Activated T-cell treated with anti-CD3 and anti-CD28 coated beads, Interleukin-2, amount 50 U/mL, for 4 hours (primary cell): ENCODE measurements at regions not wholly inside any gene's neighbourhood (a gene's known extent, or its start where the extent isn't known, plus 50 kb on each side); places are given as distances from the start of the nearest gene placed in this dataset.
"Not testable (repeated sequence)": the region's sequence is repeated elsewhere in the genome, so short reads cannot be mapped to it uniquely, and the experiment has no call there.

Source experiments
- ATAC-seq, 2 donors: fragments of 200-7000 bp; cut with Tn5 transposase; one replicate each; pipeline ENCODE4 v1.10.0; 2021
- DNase-seq: peaks from one replicate; pipeline ENCODE4 v3.0.0-alpha.2; 2020
- H3K27me3 Mint-ChIP-seq: one replicate; pipeline ENCODE4 v1.8.0; 2021; ENCODE audit warnings: low read depth, mixed read lengths
- H3K36me3 Mint-ChIP-seq: one replicate; pipeline ENCODE4 v1.8.0; 2022; ENCODE audit warnings: mixed read lengths; ENCODE audit not compliant: insufficient read depth
- H3K4me1 Mint-ChIP-seq: one replicate; pipeline ENCODE4 v1.8.0; 2021; ENCODE audit warnings: low read depth, mixed read lengths
- H3K4me3 Mint-ChIP-seq: one replicate; pipeline ENCODE4 v1.8.0; 2021; ENCODE audit warnings: mild to moderate bottlenecking, moderate library complexity, mixed read lengths
- H3K9me3 Mint-ChIP-seq: one replicate; pipeline ENCODE4 v1.8.0; 2021; ENCODE audit warnings: mixed read lengths

GRCh38 chr18:41660654-41661053 lies 294.4 kb upstream of the PIK3C3 start:
- no peaks in the 10 kb centered on the region for H3K9me3 Mint-ChIP-seq
- no peak for DNase-seq
- no peaks in the 10 kb centered on the region for H3K27me3 Mint-ChIP-seq
- H3K4me1 Mint-ChIP-seq: no peaks in the 10 kb centered on the region
- ATAC-seq: no peak
- no peak overlapping the region for H3K4me3 Mint-ChIP-seq
- H3K36me3 Mint-ChIP-seq: no peaks in the 10 kb centered on the region

DNA sequence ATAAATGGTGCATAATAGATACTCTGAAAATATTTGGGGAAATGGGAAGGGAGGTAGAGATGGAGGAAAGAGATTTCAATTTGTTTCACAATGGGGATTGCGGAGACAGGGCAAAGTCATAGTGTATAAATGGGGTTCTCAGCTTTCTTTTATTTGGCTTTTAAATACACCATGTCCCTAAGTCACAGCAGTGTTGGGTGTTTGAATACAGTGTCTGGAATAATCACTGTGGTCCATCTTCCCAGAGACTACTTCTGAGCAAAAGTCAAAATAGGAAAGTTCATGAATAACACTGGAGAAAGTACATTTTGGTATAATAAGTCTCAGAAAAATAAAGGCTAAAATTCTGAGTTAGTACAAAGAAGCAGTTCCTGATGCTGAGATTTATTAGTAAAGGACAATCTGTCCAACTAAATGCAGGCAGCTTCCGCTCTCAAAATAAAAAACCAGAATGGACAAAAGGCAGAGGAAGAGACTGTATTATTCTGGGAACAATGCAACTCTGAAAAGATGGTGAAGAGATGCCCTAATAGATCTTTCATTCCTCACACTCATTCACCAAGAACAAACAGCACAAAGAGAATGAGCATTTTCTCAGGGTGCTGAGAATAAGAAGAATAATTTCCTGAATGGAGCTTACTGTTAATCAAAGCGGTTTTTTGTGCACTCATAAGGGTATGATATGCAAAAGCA lies 295.4 kb upstream of the PIK3C3 start:
- H3K4me1 Mint-ChIP-seq: no peaks in the 10 kb centered on the region
- no peaks in the 10 kb centered on the region for H3K36me3 Mint-ChIP-seq
- DNase-seq (no peak), ATAC-seq (no peak)
- H3K4me3 Mint-ChIP-seq: no peak overlapping the region
- no peaks in the 10 kb centered on the region for H3K9me3 Mint-ChIP-seq
- H3K27me3 Mint-ChIP-seq: no peaks in the 10 kb centered on the region

- ATAC-seq (no peak), DNase-seq (no peak)
- Mint-ChIP-seq H3K9me3 (no peaks in the 10 kb centered on the region), H3K4me3 (no peak overlapping the region), H3K36me3 (no peaks in the 10 kb centered on the region), H3K27me3 (no peaks in the 10 kb centered on the region), H3K4me1 (no peaks in the 10 kb centered on the region)
These were observed 297.8 kb upstream of the PIK3C3 start for GRCh38 chr18:41657189-41657588.

DNA sequence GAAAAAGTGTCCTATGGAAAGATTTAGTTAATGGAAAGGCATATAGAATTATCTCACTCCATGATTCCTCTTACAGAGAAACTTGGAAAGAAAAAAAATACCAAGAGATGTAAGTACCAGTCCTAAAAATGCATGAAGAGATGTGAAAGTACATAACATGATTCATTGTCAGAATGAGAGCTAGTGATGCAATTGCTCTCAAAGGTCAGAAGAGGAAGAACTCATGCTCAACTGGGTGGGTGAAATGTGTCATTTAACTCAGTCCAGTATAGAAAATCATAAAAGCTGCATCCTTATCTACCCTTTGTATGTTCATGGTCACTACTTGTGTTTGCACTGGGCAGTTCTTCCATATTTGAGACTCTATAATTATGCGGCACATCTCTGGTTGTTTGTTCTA lies 300.0 kb upstream of the PIK3C3 start:
- no peaks in the 10 kb centered on the region for H3K36me3 Mint-ChIP-seq
- DNase-seq (no peak), ATAC-seq (no peak)
- no peak overlapping the region for H3K4me3 Mint-ChIP-seq
- H3K9me3 Mint-ChIP-seq: no peaks in the 10 kb centered on the region
- no peaks in the 10 kb centered on the region for H3K27me3 Mint-ChIP-seq
- no peaks in the 10 kb centered on the region for H3K4me1 Mint-ChIP-seq

DNA sequence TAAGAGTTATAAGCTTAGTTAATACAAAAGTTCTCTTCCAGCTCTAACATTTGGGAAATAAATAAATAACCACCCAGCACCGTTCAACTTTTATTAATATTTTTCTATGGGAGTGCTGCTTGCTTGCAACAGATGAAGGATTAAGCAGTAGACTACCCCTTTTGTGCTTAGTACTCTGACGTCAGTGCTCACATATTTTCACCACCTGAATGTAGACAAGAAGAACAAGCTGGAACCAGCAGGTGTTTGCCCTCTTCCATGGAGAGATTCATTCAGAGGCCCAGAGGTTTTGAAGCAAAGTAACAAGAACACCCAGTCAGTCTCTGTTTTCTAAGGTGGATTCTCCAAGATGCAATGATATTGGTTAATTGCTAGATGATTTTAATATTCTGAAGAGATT lies 307.1 kb upstream of the PIK3C3 start:
- H3K9me3 Mint-ChIP-seq: peaks cover 8% of the 10 kb centered on the region
- H3K4me3 Mint-ChIP-seq: no peak overlapping the region
- H3K27me3 Mint-ChIP-seq: no peaks in the 10 kb centered on the region
- DNase-seq (no peak), ATAC-seq (no peak)
- no peaks in the 10 kb centered on the region for H3K36me3 Mint-ChIP-seq
- H3K4me1 Mint-ChIP-seq: no peaks in the 10 kb centered on the region

GRCh38 chr18:41646915-41647620 lies 308.0 kb upstream of the PIK3C3 start:
- DNase-seq (no peak), ATAC-seq (no peak)
- no peaks in the 10 kb centered on the region for H3K4me1 Mint-ChIP-seq
- no peaks in the 10 kb centered on the region for H3K27me3 Mint-ChIP-seq
- no peak overlapping the region for H3K4me3 Mint-ChIP-seq
- H3K36me3 Mint-ChIP-seq: no peaks in the 10 kb centered on the region
- H3K9me3 Mint-ChIP-seq: peaks cover 9% of the 10 kb centered on the region

DNA sequence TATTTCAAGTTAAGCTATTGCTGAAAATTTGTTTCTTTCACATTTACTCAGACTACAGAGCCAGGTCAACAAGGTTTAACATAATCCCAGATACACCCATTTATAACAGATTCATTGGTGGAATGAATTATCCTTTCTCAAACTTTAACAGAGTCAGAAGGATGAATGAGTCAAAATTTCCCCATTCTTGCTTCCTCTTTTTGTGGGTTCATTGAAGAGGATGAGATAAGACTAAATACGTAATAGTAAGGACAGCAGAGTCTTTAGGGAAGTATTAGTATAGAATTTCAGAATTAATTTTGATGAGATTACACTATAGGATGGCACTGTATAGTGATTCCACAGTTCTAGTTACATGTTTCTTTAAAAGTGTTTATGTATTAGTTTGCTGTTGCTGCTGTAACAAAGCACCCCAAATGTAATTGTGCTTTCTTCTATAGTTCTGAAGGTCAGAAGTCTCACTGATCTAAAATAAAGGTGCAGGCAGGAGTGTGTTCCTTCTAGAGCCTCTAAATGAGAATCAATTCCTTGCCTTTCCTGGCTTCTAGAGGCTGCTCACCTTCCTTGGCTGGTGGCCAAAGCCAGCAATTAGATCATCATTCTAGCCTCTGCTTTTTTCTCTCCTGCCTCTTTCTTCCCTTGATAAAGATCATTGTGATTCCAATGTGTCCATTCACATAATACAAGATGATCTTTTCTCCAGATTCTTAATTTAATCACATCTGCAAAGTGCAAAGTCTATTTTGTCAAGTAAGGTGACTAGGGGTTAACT lies 309.3 kb upstream of the PIK3C3 start:
- ATAC-seq: no peak
- Mint-ChIP-seq H3K27me3 (no peaks in the 10 kb centered on the region), H3K9me3 (peaks cover 12% of the 10 kb centered on the region), H3K36me3 (no peaks in the 10 kb centered on the region), H3K4me1 (no peaks in the 10 kb centered on the region), H3K4me3 (no peak overlapping the region)
- DNase-seq: no peak

- Mint-ChIP-seq H3K4me3 (no peak overlapping the region), H3K4me1 (no peaks in the 10 kb centered on the region), H3K27me3 (no peaks in the 10 kb centered on the region), H3K36me3 (no peaks in the 10 kb centered on the region), H3K9me3 (peaks cover 12% of the 10 kb centered on the region)
- DNase-seq (no peak), ATAC-seq (no peak)
These were observed 310.6 kb upstream of the PIK3C3 start for GRCh38 chr18:41644466-41644865.

- no peak overlapping the region for H3K4me3 Mint-ChIP-seq
- peaks cover 10% of the 10 kb centered on the region for H3K9me3 Mint-ChIP-seq
- no peaks in the 10 kb centered on the region for H3K27me3 Mint-ChIP-seq
- no peaks in the 10 kb centered on the region for H3K36me3 Mint-ChIP-seq
- no peaks in the 10 kb centered on the region for H3K4me1 Mint-ChIP-seq
- DNase-seq (no peak), ATAC-seq (no peak)
These were observed 311.6 kb upstream of the PIK3C3 start for GRCh38 chr18:41643427-41643826.

DNA sequence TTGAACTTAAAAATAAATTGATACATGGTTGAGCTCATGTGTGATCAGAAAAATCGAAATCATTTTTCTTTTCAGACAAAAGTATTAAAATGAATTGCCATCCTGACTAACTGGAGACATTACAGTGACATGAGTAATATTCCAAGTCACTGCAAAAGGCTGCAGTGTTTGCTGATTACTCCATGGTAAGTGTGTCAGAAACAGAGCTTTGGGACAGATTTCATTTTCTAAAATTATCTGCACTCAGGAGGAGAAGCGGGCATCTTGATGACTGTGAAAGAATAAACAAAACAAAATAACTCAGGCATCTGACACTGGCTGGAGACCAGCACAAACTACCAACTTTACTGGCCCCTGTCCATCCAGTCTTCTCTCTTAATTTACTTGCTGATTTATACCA lies 312.3 kb upstream of the PIK3C3 start:
- Mint-ChIP-seq H3K36me3 (no peaks in the 10 kb centered on the region), H3K27me3 (no peaks in the 10 kb centered on the region), H3K9me3 (peaks cover 8% of the 10 kb centered on the region), H3K4me1 (no peaks in the 10 kb centered on the region), H3K4me3 (no peak overlapping the region)
- no peak for DNase-seq
- no peak for ATAC-seq

DNA sequence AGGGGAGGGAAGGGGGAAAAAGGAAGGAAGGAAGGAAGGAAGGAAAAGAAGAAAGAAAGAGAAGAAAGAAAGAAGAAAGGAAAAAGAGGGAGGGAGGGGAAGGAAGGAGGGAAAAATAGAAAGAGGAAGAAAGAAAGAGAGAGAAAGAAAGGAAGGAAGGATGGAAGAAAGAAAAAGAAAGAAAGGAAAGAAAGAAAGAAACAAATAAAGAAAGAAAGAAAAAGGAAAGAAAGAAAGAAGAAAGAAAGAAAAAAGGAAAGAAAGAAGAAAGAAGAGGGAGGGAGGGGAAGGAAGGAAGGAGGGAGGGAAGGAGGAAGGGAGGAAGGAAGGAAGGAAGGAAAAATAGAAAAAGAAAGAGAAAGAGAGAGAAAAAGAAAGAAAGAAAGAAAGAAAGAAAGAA lies 315.8 kb upstream of the PIK3C3 start:
- H3K4me1 Mint-ChIP-seq: no peaks in the 10 kb centered on the region
- peaks cover 4% of the 10 kb centered on the region for H3K9me3 Mint-ChIP-seq
- H3K36me3 Mint-ChIP-seq: no peaks in the 10 kb centered on the region
- DNase-seq (no peak), ATAC-seq (no peak)
- H3K27me3 Mint-ChIP-seq: no peaks in the 10 kb centered on the region
- no peak overlapping the region for H3K4me3 Mint-ChIP-seq

- ATAC-seq, H3K36me3 Mint-ChIP-seq, H3K9me3 Mint-ChIP-seq, H3K4me1 Mint-ChIP-seq, DNase-seq, H3K27me3 Mint-ChIP-seq, H3K4me3 Mint-ChIP-seq: not testable (repeated sequence)
These were observed 323.2 kb upstream of the PIK3C3 start for GRCh38 chr18:41631723-41632285.

DNA sequence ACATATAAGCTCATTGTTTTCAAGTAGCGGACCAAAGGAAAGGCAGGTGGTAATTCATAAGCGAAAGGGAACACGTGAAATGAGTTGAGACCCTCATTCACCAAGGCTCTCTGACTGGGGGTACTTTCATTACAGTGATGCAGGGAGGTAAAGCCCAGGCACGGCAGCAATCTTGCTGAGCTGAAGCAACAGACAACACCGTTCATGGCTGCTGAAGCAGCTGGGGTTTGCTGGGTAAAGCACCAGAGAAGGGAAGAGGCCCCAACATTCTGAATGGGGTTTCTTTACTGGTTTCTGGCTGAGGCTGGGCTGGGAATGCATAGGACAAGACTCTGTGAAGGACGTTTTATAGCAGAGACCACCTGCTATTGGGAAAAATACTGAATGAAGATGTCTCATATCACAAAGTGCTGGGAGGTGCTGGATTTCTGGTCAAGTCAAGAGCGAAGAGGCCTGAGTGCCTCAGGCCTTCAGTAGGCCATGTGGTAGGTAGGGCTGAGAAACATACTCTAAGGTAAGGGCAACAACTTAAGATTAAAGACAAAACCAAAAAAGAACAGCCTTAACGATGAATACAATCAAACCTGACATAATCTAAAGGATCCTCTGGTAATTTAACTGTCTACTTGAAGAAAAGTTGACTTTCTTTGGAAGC lies 324.7 kb upstream of the PIK3C3 start:
- Mint-ChIP-seq H3K27me3 (no peaks in the 10 kb centered on the region), H3K4me3 (no peak overlapping the region), H3K36me3 (no peaks in the 10 kb centered on the region), H3K9me3 (peaks cover 4% of the 10 kb centered on the region), H3K4me1 (no peaks in the 10 kb centered on the region)
- no peak for ATAC-seq
- no peak for DNase-seq

- Mint-ChIP-seq H3K9me3 (no peaks in the 10 kb centered on the region), H3K27me3 (no peaks in the 10 kb centered on the region), H3K4me3 (no peak overlapping the region), H3K4me1 (no peaks in the 10 kb centered on the region), H3K36me3 (no peaks in the 10 kb centered on the region)
- ATAC-seq (no peak), DNase-seq (no peak)
These were observed 330.6 kb upstream of the PIK3C3 start for GRCh38 chr18:41624460-41624859.
